ENCODE measurements at regions not wholly inside any gene's neighbourhood (a gene's known extent, or its start where the extent isn't known, plus 50 kb on each side); places are given as distances from the start of the nearest gene placed in this dataset.

- TF ChIP-seq POLR2A (IDR thresholded peaks at IDR 0.05): no peak
- TF ChIP-seq, protein P1, sequence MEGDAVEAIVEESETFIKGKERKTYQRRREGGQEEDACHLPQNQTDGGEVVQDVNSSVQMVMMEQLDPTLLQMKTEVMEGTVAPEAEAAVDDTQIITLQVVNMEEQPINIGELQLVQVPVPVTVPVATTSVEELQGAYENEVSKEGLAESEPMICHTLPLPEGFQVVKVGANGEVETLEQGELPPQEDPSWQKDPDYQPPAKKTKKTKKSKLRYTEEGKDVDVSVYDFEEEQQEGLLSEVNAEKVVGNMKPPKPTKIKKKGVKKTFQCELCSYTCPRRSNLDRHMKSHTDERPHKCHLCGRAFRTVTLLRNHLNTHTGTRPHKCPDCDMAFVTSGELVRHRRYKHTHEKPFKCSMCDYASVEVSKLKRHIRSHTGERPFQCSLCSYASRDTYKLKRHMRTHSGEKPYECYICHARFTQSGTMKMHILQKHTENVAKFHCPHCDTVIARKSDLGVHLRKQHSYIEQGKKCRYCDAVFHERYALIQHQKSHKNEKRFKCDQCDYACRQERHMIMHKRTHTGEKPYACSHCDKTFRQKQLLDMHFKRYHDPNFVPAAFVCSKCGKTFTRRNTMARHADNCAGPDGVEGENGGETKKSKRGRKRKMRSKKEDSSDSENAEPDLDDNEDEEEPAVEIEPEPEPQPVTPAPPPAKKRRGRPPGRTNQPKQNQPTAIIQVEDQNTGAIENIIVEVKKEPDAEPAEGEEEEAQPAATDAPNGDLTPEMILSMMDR (IDR thresholded peaks at IDR 0.05): no peak
Observed at GRCh38 chr2:217732992-217733391, 269.8 kb downstream of the TNS1 start.

Data from testis (tissue), 2 donors.